ENCODE measurements at regions not wholly inside any gene's neighbourhood (a gene's known extent, or its start where the extent isn't known, plus 50 kb on each side); places are given as distances from the start of the nearest gene placed in this dataset.
"Not testable (repeated sequence)": the region's sequence is repeated elsewhere in the genome, so short reads cannot be mapped to it uniquely, and the experiment has no call there.

- no peak for DNase-seq (ENCODE audit: low spot score)
Observed at GRCh38 chr7:114364151-114364550, 50.5 kb upstream of the FOXP2 start.

- DNase-seq (ENCODE audit: low spot score) = no peak
Observed at GRCh38 chr7:114363292-114363691, 51.3 kb upstream of the FOXP2 start.

GRCh38 chr7:114358911-114359310 is 55.7 kb upstream of the FOXP2 start:
- DNase-seq (ENCODE audit: low spot score) = no peak

GRCh38 chr7:114356133-114356532 is 58.5 kb upstream of the FOXP2 start:
- DNase-seq (ENCODE audit: low spot score) = no peak

- DNase-seq (ENCODE audit: low spot score) = no peak
Observed at GRCh38 chr7:114354306-114354705, 60.3 kb upstream of the FOXP2 start.

- no peak for DNase-seq (ENCODE audit: low spot score)
Observed at GRCh38 chr7:114345494-114345893, 69.1 kb upstream of the FOXP2 start.

GRCh38 chr7:114343949-114344708 is 70.5 kb upstream of the FOXP2 start:
- no peak for DNase-seq (ENCODE audit: low spot score)

- no peak for DNase-seq (ENCODE audit: low spot score)
Observed at GRCh38 chr7:114342431-114343179, 72.0 kb upstream of the FOXP2 start.

- DNase-seq (ENCODE audit: low spot score) = no peak
Observed at GRCh38 chr7:114341648-114342047, 73.0 kb upstream of the FOXP2 start.

GRCh38 chr7:114334989-114335388 is 79.6 kb upstream of the FOXP2 start:
- DNase-seq (ENCODE audit: low spot score) = no peak

- not testable (repeated sequence) for DNase-seq (ENCODE audit: low spot score)
Observed at GRCh38 chr7:114329458-114329857, 85.2 kb upstream of the FOXP2 start.

GRCh38 chr7:114317450-114318098 is 97.0 kb upstream of the FOXP2 start:
- no peak for DNase-seq (ENCODE audit: low spot score)

- no peak for DNase-seq (ENCODE audit: low spot score)
Observed at GRCh38 chr7:114312649-114313048, 102.0 kb upstream of the FOXP2 start.

- no peak for DNase-seq (ENCODE audit: low spot score)
Observed at GRCh38 chr7:114310345-114311110, 104.1 kb upstream of the FOXP2 start.

GRCh38 chr7:114309729-114310128 is 104.9 kb upstream of the FOXP2 start:
- DNase-seq (ENCODE audit: low spot score) = no peak

GRCh38 chr7:114303301-114303700 is 111.3 kb upstream of the FOXP2 start:
- DNase-seq (ENCODE audit: low spot score) = no peak

- no peak for DNase-seq (ENCODE audit: low spot score)
Observed at GRCh38 chr7:114302858-114303257, 111.8 kb upstream of the FOXP2 start.

GRCh38 chr7:114298011-114298410 is 116.6 kb upstream of the FOXP2 start:
- no peak for DNase-seq (ENCODE audit: low spot score)

- DNase-seq (ENCODE audit: low spot score) = no peak
Observed at GRCh38 chr7:114297121-114297520, 117.5 kb upstream of the FOXP2 start.

GRCh38 chr7:114295522-114295921 is 119.1 kb upstream of the FOXP2 start:
- DNase-seq (ENCODE audit: low spot score) = no peak

GRCh38 chr7:114294036-114294435 is 120.6 kb upstream of the FOXP2 start:
- no peak for DNase-seq (ENCODE audit: low spot score)
